Panc1 (cell line): ENCODE measurements at regions not wholly inside any gene's neighbourhood (a gene's known extent, or its start where the extent isn't known, plus 50 kb on each side); places are given as distances from the start of the nearest gene placed in this dataset.

ENCODE experiments used
- POLR2AphosphoS5 ChIP-seq: IDR thresholded peaks from 2 replicates; pipeline ENCODE4 v1.6.1; 2012; ENCODE audit warnings: mild to moderate bottlenecking, low read depth, low read length, moderate library complexity
- TCF7L2 ChIP-seq: IDR thresholded peaks from 2 replicates; pipeline ENCODE4 v1.6.1; 2011; ENCODE audit warnings: mild to moderate bottlenecking, low read depth, low read length, inconsistent platforms
- TF ChIP-seq, protein P1 (sequence below), 2 experiments: IDR thresholded peaks; 2 replicates each; pipeline ENCODE4 v1.6.1; 2011 to 2012; ENCODE audit warnings: low read depth in 2 of 2, control low read depth in 1 of 2, low read length in 1 of 2, mild to moderate bottlenecking in 1 of 2, moderate library complexity in 1 of 2; ENCODE audit not compliant: insufficient read depth in 1 of 2
- TF ChIP-seq, protein P2 (sequence below): fragments of 450-650 bp; IDR thresholded peaks from 2 replicates; pipeline ENCODE4 v1.5.1; 2017; ENCODE audit warnings: mild to moderate bottlenecking

DNA sequence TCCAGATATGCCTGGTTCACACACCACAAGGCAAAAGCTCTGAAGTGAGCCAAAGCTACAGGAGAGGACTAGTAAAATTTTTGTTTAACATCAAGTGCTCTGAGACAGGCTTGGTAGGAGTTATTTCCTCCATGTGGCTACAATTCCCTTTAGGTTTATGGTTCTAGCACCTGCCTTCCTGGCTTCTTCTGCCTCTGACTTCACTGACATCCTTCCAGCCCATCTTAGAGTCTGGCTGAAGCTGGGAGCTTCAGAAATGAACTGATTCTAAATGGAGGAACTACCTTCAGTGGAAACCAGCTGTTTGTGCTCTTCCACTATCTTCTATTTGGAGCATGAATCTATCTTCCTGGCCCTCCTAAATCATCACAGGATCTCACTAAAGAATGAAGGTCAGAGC lies 215.3 kb upstream of the FBXL7 start:
- TF ChIP-seq, protein P1, sequence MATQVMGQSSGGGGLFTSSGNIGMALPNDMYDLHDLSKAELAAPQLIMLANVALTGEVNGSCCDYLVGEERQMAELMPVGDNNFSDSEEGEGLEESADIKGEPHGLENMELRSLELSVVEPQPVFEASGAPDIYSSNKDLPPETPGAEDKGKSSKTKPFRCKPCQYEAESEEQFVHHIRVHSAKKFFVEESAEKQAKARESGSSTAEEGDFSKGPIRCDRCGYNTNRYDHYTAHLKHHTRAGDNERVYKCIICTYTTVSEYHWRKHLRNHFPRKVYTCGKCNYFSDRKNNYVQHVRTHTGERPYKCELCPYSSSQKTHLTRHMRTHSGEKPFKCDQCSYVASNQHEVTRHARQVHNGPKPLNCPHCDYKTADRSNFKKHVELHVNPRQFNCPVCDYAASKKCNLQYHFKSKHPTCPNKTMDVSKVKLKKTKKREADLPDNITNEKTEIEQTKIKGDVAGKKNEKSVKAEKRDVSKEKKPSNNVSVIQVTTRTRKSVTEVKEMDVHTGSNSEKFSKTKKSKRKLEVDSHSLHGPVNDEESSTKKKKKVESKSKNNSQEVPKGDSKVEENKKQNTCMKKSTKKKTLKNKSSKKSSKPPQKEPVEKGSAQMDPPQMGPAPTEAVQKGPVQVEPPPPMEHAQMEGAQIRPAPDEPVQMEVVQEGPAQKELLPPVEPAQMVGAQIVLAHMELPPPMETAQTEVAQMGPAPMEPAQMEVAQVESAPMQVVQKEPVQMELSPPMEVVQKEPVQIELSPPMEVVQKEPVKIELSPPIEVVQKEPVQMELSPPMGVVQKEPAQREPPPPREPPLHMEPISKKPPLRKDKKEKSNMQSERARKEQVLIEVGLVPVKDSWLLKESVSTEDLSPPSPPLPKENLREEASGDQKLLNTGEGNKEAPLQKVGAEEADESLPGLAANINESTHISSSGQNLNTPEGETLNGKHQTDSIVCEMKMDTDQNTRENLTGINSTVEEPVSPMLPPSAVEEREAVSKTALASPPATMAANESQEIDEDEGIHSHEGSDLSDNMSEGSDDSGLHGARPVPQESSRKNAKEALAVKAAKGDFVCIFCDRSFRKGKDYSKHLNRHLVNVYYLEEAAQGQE (IDR thresholded peaks at IDR 0.05; ENCODE audit: insufficient read depth in 1 of 2, low read depth in 2 of 2, low read length in 1 of 2), result no peak
- TF ChIP-seq, protein P2, sequence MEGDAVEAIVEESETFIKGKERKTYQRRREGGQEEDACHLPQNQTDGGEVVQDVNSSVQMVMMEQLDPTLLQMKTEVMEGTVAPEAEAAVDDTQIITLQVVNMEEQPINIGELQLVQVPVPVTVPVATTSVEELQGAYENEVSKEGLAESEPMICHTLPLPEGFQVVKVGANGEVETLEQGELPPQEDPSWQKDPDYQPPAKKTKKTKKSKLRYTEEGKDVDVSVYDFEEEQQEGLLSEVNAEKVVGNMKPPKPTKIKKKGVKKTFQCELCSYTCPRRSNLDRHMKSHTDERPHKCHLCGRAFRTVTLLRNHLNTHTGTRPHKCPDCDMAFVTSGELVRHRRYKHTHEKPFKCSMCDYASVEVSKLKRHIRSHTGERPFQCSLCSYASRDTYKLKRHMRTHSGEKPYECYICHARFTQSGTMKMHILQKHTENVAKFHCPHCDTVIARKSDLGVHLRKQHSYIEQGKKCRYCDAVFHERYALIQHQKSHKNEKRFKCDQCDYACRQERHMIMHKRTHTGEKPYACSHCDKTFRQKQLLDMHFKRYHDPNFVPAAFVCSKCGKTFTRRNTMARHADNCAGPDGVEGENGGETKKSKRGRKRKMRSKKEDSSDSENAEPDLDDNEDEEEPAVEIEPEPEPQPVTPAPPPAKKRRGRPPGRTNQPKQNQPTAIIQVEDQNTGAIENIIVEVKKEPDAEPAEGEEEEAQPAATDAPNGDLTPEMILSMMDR, result no peak
- TF ChIP-seq POLR2AphosphoS5 (no peak), TCF7L2 (no peak)
